Calu3 (cell line): ENCODE measurements at regions not wholly inside any gene's neighbourhood (a gene's known extent, or its start where the extent isn't known, plus 50 kb on each side); places are given as distances from the start of the nearest gene placed in this dataset.

Experiments used
- BruUV-seq: library from RNA; stranded (reverse); fragments of 400-500 nt; replicated peaks from 2 replicates; lab custom pipeline; 2021; lab: Mats Ljungman, UMichigan
- CTCF ChIA-PET: fragments of 300-600 bp; sonication (Branson Sonifier 250); formaldehyde crosslinking; loops from one replicate; lab custom pipeline; 2022; ENCODE audit warnings: antibody characterized with exemption; lab: Charles Lee
- DNase-seq: peaks from one replicate; pipeline ENCODE4 v3.0.0; 2022
- H3K27ac Mint-ChIP-seq: one replicate; pipeline ENCODE4 v1.8.0; 2022; ENCODE audit warnings: mixed read lengths; ENCODE audit not compliant: unreplicated experiment
- H3K27me3 Mint-ChIP-seq: one replicate; pipeline ENCODE4 v1.8.0; 2022; ENCODE audit warnings: mixed read lengths; ENCODE audit not compliant: unreplicated experiment
- H3K36me3 Mint-ChIP-seq: one replicate; pipeline ENCODE4 v1.8.0; 2022; ENCODE audit warnings: mild to moderate bottlenecking, moderate library complexity, mixed read lengths; ENCODE audit not compliant: insufficient read depth, unreplicated experiment
- H3K4me1 Mint-ChIP-seq: one replicate; pipeline ENCODE4 v1.8.0; 2022; ENCODE audit warnings: mild to moderate bottlenecking, low read depth, mixed read lengths; ENCODE audit not compliant: unreplicated experiment
- H3K4me3 Mint-ChIP-seq: one replicate; pipeline ENCODE4 v1.8.0; 2022; ENCODE audit warnings: mild to moderate bottlenecking, low read depth, moderate library complexity, mixed read lengths; ENCODE audit not compliant: unreplicated experiment
- H3K9me3 Mint-ChIP-seq: one replicate; pipeline ENCODE4 v1.8.0; 2022; ENCODE audit warnings: low read depth, mixed read lengths; ENCODE audit not compliant: unreplicated experiment
- CTCF ChIP-seq: fragments of 200-600 bp; IDR thresholded peaks from one replicate; pipeline ENCODE4 v1.8.0; 2022; ENCODE audit warnings: antibody characterized with exemption; ENCODE audit not compliant: unreplicated experiment
- intact Hi-C: fragments of 100-400 bp; cut with micrococcal nuclease; formaldehyde crosslinking; loops from one replicate; pipeline ENCODE4 v1.10.0; 2022; ENCODE audit not compliant: unreplicated experiment

GRCh38 chr11:23314162-23314561 is 453.9 kb upstream of the CCDC179 start:
- CTCF ChIA-PET: no interaction called here
- DNase-seq: no peak
- Mint-ChIP-seq H3K27me3 (no peaks in the 10 kb centered on the region), H3K4me1 (no peaks in the 10 kb centered on the region), H3K9me3 (peaks cover 5% of the 10 kb centered on the region), H3K36me3 (no peaks in the 10 kb centered on the region), H3K27ac (no peak overlapping the region), H3K4me3 (no peak overlapping the region)
- intact Hi-C loops: no loop called here
- no TSS peak for BruUV-seq
- TF ChIP-seq CTCF: no peak

GRCh38 chr11:23315286-23315685 is 455.0 kb upstream of the CCDC179 start:
- Mint-ChIP-seq H3K9me3 (peaks cover 5% of the 10 kb centered on the region), H3K27me3 (no peaks in the 10 kb centered on the region), H3K27ac (no peak overlapping the region), H3K4me3 (no peak overlapping the region), H3K36me3 (no peaks in the 10 kb centered on the region), H3K4me1 (peaks cover 4% of the 10 kb centered on the region)
- no TSS peak for BruUV-seq
- CTCF ChIA-PET: no interaction called here
- DNase-seq: no peak
- intact Hi-C loops: no loop called here
- no peak for TF ChIP-seq CTCF

DNA sequence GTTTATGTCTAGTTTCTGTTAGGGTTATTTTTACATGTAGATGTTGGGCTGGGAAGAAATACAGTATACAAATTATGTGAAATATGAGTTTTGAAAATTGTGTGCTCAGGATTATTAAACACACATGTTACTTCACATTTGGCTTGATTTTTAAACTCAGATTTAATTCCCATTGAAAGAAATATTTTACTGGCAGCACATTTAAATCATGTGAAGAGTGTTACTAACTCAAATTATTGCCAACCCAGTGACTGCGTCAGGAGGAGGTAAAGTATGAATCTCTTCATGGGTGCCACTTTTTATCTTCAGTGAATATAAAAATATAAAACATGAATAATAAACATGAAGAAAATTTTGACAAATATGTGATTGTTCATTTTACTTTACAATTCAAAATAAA is 457.5 kb upstream of the CCDC179 start:
- no peak for TF ChIP-seq CTCF
- Mint-ChIP-seq H3K4me3 (no peak overlapping the region), H3K36me3 (no peaks in the 10 kb centered on the region), H3K27me3 (no peaks in the 10 kb centered on the region), H3K27ac (no peak overlapping the region), H3K4me1 (peaks cover 8% of the 10 kb centered on the region), H3K9me3 (peaks cover 13% of the 10 kb centered on the region)
- no TSS peak for BruUV-seq
- intact Hi-C loops: no loop called here
- CTCF ChIA-PET: no interaction called here
- no peak for DNase-seq

- Mint-ChIP-seq H3K9me3 (peaks cover 13% of the 10 kb centered on the region), H3K27ac (no peak overlapping the region), H3K4me1 (peaks cover 8% of the 10 kb centered on the region), H3K36me3 (no peaks in the 10 kb centered on the region), H3K27me3 (no peaks in the 10 kb centered on the region), H3K4me3 (no peak overlapping the region)
- DNase-seq: no peak
- CTCF ChIA-PET: no interaction called here
- no peak for TF ChIP-seq CTCF
- BruUV-seq: no TSS peak
- intact Hi-C loops: no loop called here
Observed at GRCh38 chr11:23318670-23319069, 458.4 kb upstream of the CCDC179 start.
